ENCODE measurements at regions not wholly inside any gene's neighbourhood (a gene's known extent, or its start where the extent isn't known, plus 50 kb on each side); places are given as distances from the start of the nearest gene placed in this dataset.

DNA sequence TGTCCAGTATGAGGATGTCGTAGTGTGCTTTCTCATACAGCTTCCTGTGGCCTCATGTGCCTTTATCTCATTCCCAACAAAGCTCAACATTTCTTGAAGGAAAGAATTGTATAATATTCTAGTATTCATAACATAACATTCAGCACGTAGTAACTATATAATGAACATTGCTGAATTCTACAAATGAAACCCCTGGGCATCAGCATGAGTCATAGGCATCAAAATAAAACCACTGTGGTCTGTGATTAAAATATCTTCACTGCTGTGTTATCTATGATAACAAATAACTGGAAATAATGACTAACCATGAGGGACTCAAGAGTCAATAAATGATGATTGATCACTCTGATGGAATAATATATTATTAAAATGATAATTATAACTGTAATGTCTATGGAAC lies 255.2 kb downstream of the EMP1 start:
- Histone ChIP-seq H3K4me3 (ENCODE audit: insufficient read depth, low read depth, low read length) (no peak overlapping the region), H2BK15ac (ENCODE audit: low read depth, low read length) (no peak overlapping the region), H3K23ac (ENCODE audit: low read depth, low read length) (no peak overlapping the region), H3K14ac (replicated peaks; ENCODE audit: low read depth, low read length) (no peak overlapping the region), H3K4ac (ENCODE audit: low read depth, low read length) (no peak overlapping the region), H3K36me3 (ENCODE audit: control insufficient read depth, insufficient read depth, low read length) (no peaks in the 10 kb centered on the region), H3K4me2 (ENCODE audit: low read depth, low read length) (no peak overlapping the region), H3K27me3 (ENCODE audit: control insufficient read depth, insufficient read depth, low read length) (no peaks in the 10 kb centered on the region), H4K91ac (ENCODE audit: insufficient read depth, low read depth, low read length) (no peak overlapping the region), H3K56ac (ENCODE audit: extremely low read depth, insufficient read depth, low read length) (no peak overlapping the region), H2BK20ac (ENCODE audit: low read depth, low read length) (no peak overlapping the region), H3K79me1 (ENCODE audit: low read depth in 1 of 2, low read length in 2 of 2) (no peaks in the 10 kb centered on the region), H3K9me3 (ENCODE audit: control insufficient read depth, insufficient read depth, low read length) (no peaks in the 10 kb centered on the region), H4K5ac (ENCODE audit: low read depth, low read length) (no peak overlapping the region), H2AFZ (replicated peaks; ENCODE audit: low read length, poor library complexity) (no peak overlapping the region), H3K4me1 (ENCODE audit: control insufficient read depth, insufficient read depth, low read length) (no peaks in the 10 kb centered on the region), H3K9me1 (ENCODE audit: insufficient read depth, low read length) (no peaks in the 10 kb centered on the region), H4K8ac (ENCODE audit: low read depth in 2 of 2, low read length in 2 of 2) (no peak overlapping the region), H3K18ac (ENCODE audit: low read depth, low read length) (no peak overlapping the region), H2BK5ac (ENCODE audit: low read depth, low read length, poor library complexity, severe bottlenecking) (no peak overlapping the region), H3K9ac (ENCODE audit: low read depth, low read length) (no peak overlapping the region), H2AK9ac (replicated peaks; ENCODE audit: low read depth, low read length, poor library complexity) (no peak overlapping the region), H2AK5ac (ENCODE audit: low read depth, low read length) (no peak overlapping the region), H4K20me1 (ENCODE audit: insufficient read depth, low read length) (no peaks in the 10 kb centered on the region), H3K27ac (ENCODE audit: insufficient read depth, low read length) (no peak overlapping the region), H2BK120ac (ENCODE audit: low read depth, low read length) (no peak overlapping the region)
- dilution Hi-C loops (cut with HindIII; ENCODE audit: low sequenced_read_pairs, unreplicated experiment): no loop called here
- DNase-seq (no peak), ATAC-seq (ENCODE audit: low read depth) (no peak)
- intact Hi-C loops (cut with micrococcal nuclease): no loop called here
- no TSS peak for BruUV-seq (replicated peaks)
- CTCF ChIA-PET: no interaction called here
- POLR2A ChIA-PET (ENCODE audit: unreplicated experiment): no interaction called here
- in situ Hi-C loops (cut with MboI; ENCODE audit: low sequenced_read_pairs): no loop called here
- no CpG with 5 or more reads among the region's 2 CpGs for WGBS, 2 experiments (ENCODE audit: extremely low coverage in 2 of 2, insufficient read length in 1 of 2)
- TF ChIP-seq, protein P1, sequence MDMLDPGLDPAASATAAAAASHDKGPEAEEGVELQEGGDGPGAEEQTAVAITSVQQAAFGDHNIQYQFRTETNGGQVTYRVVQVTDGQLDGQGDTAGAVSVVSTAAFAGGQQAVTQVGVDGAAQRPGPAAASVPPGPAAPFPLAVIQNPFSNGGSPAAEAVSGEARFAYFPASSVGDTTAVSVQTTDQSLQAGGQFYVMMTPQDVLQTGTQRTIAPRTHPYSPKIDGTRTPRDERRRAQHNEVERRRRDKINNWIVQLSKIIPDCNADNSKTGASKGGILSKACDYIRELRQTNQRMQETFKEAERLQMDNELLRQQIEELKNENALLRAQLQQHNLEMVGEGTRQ (IDR thresholded peaks at IDR 0.05; ENCODE audit: low read depth, low read length): no peak
- TF ChIP-seq MAFK (IDR thresholded peaks at IDR 0.05; ENCODE audit: low read depth, low read length) (no peak), RFX5 (IDR thresholded peaks at IDR 0.05; ENCODE audit: low read depth, low read length) (no peak), MXI1 (IDR thresholded peaks at IDR 0.05; ENCODE audit: borderline replicate concordance, low read depth, low read length) (no peak), FOS (IDR thresholded peaks at IDR 0.05; ENCODE audit: low read depth, low read length) (no peak), MAZ (IDR thresholded peaks at IDR 0.05; ENCODE audit: borderline replicate concordance, low read depth, low read length) (no peak)
- TF ChIP-seq, protein P2, sequence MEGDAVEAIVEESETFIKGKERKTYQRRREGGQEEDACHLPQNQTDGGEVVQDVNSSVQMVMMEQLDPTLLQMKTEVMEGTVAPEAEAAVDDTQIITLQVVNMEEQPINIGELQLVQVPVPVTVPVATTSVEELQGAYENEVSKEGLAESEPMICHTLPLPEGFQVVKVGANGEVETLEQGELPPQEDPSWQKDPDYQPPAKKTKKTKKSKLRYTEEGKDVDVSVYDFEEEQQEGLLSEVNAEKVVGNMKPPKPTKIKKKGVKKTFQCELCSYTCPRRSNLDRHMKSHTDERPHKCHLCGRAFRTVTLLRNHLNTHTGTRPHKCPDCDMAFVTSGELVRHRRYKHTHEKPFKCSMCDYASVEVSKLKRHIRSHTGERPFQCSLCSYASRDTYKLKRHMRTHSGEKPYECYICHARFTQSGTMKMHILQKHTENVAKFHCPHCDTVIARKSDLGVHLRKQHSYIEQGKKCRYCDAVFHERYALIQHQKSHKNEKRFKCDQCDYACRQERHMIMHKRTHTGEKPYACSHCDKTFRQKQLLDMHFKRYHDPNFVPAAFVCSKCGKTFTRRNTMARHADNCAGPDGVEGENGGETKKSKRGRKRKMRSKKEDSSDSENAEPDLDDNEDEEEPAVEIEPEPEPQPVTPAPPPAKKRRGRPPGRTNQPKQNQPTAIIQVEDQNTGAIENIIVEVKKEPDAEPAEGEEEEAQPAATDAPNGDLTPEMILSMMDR (conservative IDR thresholded peaks at IDR 0.05; ENCODE audit: low read depth, low read length): no peak

Data from IMR-90 (cell line).